Endodermal cell (in vitro differentiated cells): ENCODE measurements at regions not wholly inside any gene's neighbourhood (a gene's known extent, or its start where the extent isn't known, plus 50 kb on each side); places are given as distances from the start of the nearest gene placed in this dataset.

Source experiments
- DNase-seq: peaks from one replicate; pipeline ENCODE4 v3.0.0-alpha.2; 2017
- H3K27ac ChIP-seq: 2 replicates; pipeline ENCODE4 v1.5.1; 2013; ENCODE audit warnings: mild to moderate bottlenecking, low read depth, low read length, moderate library complexity
- H3K27me3 ChIP-seq: 2 replicates; pipeline ENCODE4 v1.6.1; 2013; ENCODE audit warnings: mild to moderate bottlenecking, low read length, moderate library complexity; ENCODE audit not compliant: insufficient read depth, control insufficient read depth, poor library complexity, severe bottlenecking
- H3K36me3 ChIP-seq: 2 replicates; pipeline ENCODE4 v1.7.0; 2013; ENCODE audit warnings: mild to moderate bottlenecking, low read length, moderate library complexity; ENCODE audit not compliant: control insufficient read depth, insufficient read depth
- H3K4me1 ChIP-seq: one replicate; pipeline ENCODE4 v1.7.0; 2013; ENCODE audit warnings: low read length; ENCODE audit not compliant: control insufficient read depth, insufficient read depth
- H3K4me3 ChIP-seq: 2 replicates; pipeline ENCODE4 v1.5.1; 2013; ENCODE audit warnings: mild to moderate bottlenecking, low read length, moderate library complexity
- H3K9ac ChIP-seq: 2 replicates; pipeline ENCODE4 v1.6.1; 2013; ENCODE audit warnings: mild to moderate bottlenecking, low read length, moderate library complexity; ENCODE audit not compliant: poor library complexity, severe bottlenecking; ENCODE audit errors: extremely low read depth
- H3K9me3 ChIP-seq: 2 replicates; pipeline ENCODE4 v1.6.1; 2013; ENCODE audit warnings: mild to moderate bottlenecking, low read length, moderate library complexity; ENCODE audit not compliant: control insufficient read depth
- H3K27ac Mint-ChIP-seq: 2 replicates; pipeline ENCODE4 v1.8.0; 2020; ENCODE audit warnings: mixed read lengths
- H3K27me3 Mint-ChIP-seq: 2 replicates; pipeline ENCODE4 v1.8.0; 2021; ENCODE audit warnings: mild to moderate bottlenecking, mixed read lengths; ENCODE audit not compliant: insufficient read depth
- H3K36me3 Mint-ChIP-seq: 2 replicates; pipeline ENCODE4 v1.8.0; 2020; ENCODE audit warnings: low read depth, mixed read lengths
- H3K4me1 Mint-ChIP-seq: 2 replicates; pipeline ENCODE4 v1.8.0; 2020; ENCODE audit warnings: mixed read lengths
- H3K4me3 Mint-ChIP-seq: 2 replicates; pipeline ENCODE4 v1.8.0; 2020; ENCODE audit warnings: mild to moderate bottlenecking, moderate library complexity, mixed read lengths
- H3K9me3 Mint-ChIP-seq: 2 replicates; pipeline ENCODE4 v1.8.0; 2020; ENCODE audit warnings: mild to moderate bottlenecking, mixed read lengths
- CTCF ChIP-seq: fragments of 200-600 bp; sonication (generic); conservative IDR thresholded peaks from 2 replicates; pipeline ENCODE4 v1.5.0; 2021; ENCODE audit warnings: antibody characterized with exemption, mild to moderate bottlenecking
- WGBS, 2 experiments: methylation state at CpG; one replicate each; pipeline versions ENCODE4 v1.1.5 to v1.1.7; 2013; ENCODE audit warnings: missing lambda C conversion rate in 2 of 2, mixed read lengths in 1 of 2; ENCODE audit not compliant: insufficient coverage in 1 of 2, insufficient read length in 1 of 2; 5-methylcytosine and 5-hydroxymethylcytosine counted together

GRCh38 chr3:74559261-74559660 is 55.2 kb downstream of the CNTN3 start:
- no peak for TF ChIP-seq CTCF
- Mint-ChIP-seq H3K36me3 (no peaks in the 10 kb centered on the region), H3K4me1 (peaks cover 9% of the 10 kb centered on the region), H3K9me3 (peaks cover 9% of the 10 kb centered on the region), H3K4me3 (no peak overlapping the region), H3K27me3 (peaks cover 21% of the 10 kb centered on the region), H3K27ac (no peak overlapping the region)
- Histone ChIP-seq H3K4me1 (peaks cover 5% of the 10 kb centered on the region), H3K9ac (no peak overlapping the region), H3K9me3 (no peaks in the 10 kb centered on the region), H3K27me3 (no peaks in the 10 kb centered on the region), H3K4me3 (no peak overlapping the region), H3K36me3 (no peaks in the 10 kb centered on the region), H3K27ac (no peak overlapping the region)
- no peak for DNase-seq
- WGBS, 2 experiments, result 86 to 87% methylated on average over 4 to 5 of the region's 5 CpGs

DNA sequence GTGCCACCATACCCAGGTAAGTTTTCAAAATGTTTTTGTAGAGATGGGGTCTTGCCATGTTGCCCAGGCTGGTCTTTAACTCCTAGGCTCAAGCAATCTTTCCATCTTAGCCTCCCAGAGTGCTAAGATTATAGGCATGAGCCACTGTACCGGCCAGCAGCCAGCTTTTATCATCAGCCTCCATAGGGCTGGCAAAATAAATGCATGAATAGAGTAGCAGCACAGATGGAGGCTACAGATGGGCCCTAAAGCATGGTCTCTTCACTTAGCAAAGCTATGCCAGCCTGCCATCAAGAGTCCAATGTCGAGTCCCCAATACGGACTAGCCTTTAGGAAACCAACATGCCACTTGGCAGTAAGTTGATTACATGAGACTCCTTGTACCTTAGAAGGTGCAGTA is 63.8 kb downstream of the CNTN3 start:
- no peak for TF ChIP-seq CTCF
- Mint-ChIP-seq H3K4me3 (no peak overlapping the region), H3K27ac (no peak overlapping the region), H3K9me3 (peaks cover 17% of the 10 kb centered on the region), H3K27me3 (peaks cover 26% of the 10 kb centered on the region), H3K4me1 (no peaks in the 10 kb centered on the region), H3K36me3 (no peaks in the 10 kb centered on the region)
- no peak overlapping the region for H3K4me3 ChIP-seq
- no peaks in the 10 kb centered on the region for H3K27me3 ChIP-seq
- WGBS, 2 experiments, result 90 to 97% methylated on average over 3 of the region's 3 CpGs
- no peaks in the 10 kb centered on the region for H3K36me3 ChIP-seq
- H3K9ac ChIP-seq, result no peak overlapping the region
- H3K9me3 ChIP-seq, result no peaks in the 10 kb centered on the region
- DNase-seq, result no peak
- no peak overlapping the region for H3K27ac ChIP-seq
- peaks cover 5% of the 10 kb centered on the region for H3K4me1 ChIP-seq

- no peak overlapping the region for H3K4me3 Mint-ChIP-seq
- Histone ChIP-seq H3K4me3 (no peak overlapping the region), H3K4me1 (peaks cover 5% of the 10 kb centered on the region), H3K27me3 (no peaks in the 10 kb centered on the region), H3K27ac (no peak overlapping the region), H3K36me3 (no peaks in the 10 kb centered on the region), H3K9ac (no peak overlapping the region), H3K9me3 (no peaks in the 10 kb centered on the region)
- no peak overlapping the region for H3K27ac Mint-ChIP-seq
- peaks cover 31% of the 10 kb centered on the region for H3K27me3 Mint-ChIP-seq
- no peak for DNase-seq
- H3K4me1 Mint-ChIP-seq, result no peaks in the 10 kb centered on the region
- H3K36me3 Mint-ChIP-seq, result no peaks in the 10 kb centered on the region
- no peak for TF ChIP-seq CTCF
- 81 to 100% methylated on average over 1 to 4 of the region's 4 CpGs for WGBS, 2 experiments
- H3K9me3 Mint-ChIP-seq, result no peaks in the 10 kb centered on the region
Observed at GRCh38 chr3:74546426-74546825, 68.0 kb downstream of the CNTN3 start.
